Loucy (cell line): ENCODE measurements at regions not wholly inside any gene's neighbourhood (a gene's known extent, or its start where the extent isn't known, plus 50 kb on each side); places are given as distances from the start of the nearest gene placed in this dataset.

Experiments
- CTCF ChIP-seq: fragments of 200-600 bp; sonication (generic); conservative IDR thresholded peaks from 2 replicates; pipeline ENCODE4 v1.5.1; 2014; ENCODE audit warnings: mild to moderate bottlenecking, antibody characterized with exemption, low read length
- EZH2phosphoT487 ChIP-seq: fragments of 200-600 bp; IDR thresholded peaks from 2 replicates; pipeline ENCODE4 v1.6.1; 2018; ENCODE audit warnings: antibody characterized with exemption, mild to moderate bottlenecking, moderate library complexity, borderline replicate concordance

GRCh38 chr15:26132811-26133210, 269.7 kb upstream of the ATP10A start:
- TF ChIP-seq CTCF = no peak
- TF ChIP-seq EZH2phosphoT487 = no peak
